ENCODE measurements at regions not wholly inside any gene's neighbourhood (a gene's known extent, or its start where the extent isn't known, plus 50 kb on each side); places are given as distances from the start of the nearest gene placed in this dataset.
"Not testable (repeated sequence)": the region's sequence is repeated elsewhere in the genome, so short reads cannot be mapped to it uniquely, and the experiment has no call there.

GRCh38 chr15:77907824-77908751 lies 169.4 kb downstream of the TBC1D2B start:
- peak; percentile 73 for DNase-seq (ENCODE audit: low spot score)

GRCh38 chr15:77906062-77906990 lies 171.2 kb downstream of the TBC1D2B start:
- H3K9me3 ChIP-seq (ENCODE audit: severe bottlenecking); ATAC-seq (ENCODE audit: low read depth); H3K4me1 ChIP-seq (ENCODE audit: insufficient read depth, poor library complexity, severe bottlenecking); H3K27me3 ChIP-seq (ENCODE audit: insufficient read depth, poor library complexity, severe bottlenecking); H3K4me3 ChIP-seq (ENCODE audit: severe bottlenecking); H3K36me3 ChIP-seq (ENCODE audit: low read depth); H3K27ac ChIP-seq (ENCODE audit: poor library complexity, severe bottlenecking): not testable (repeated sequence)
- peak; percentile 68 for DNase-seq (ENCODE audit: low spot score)

More at GRCh38 chr15:77907824-77908751, 169.4 kb downstream of the TBC1D2B start:
- peak; percentile 54 for ATAC-seq (ENCODE audit: low read depth)
- no peak overlapping the region for H3K4me3 ChIP-seq (ENCODE audit: severe bottlenecking)
- H3K9me3 ChIP-seq (ENCODE audit: severe bottlenecking): no peaks in the 10 kb centered on the region
- TF ChIP-seq CTCF (IDR thresholded peaks at IDR 0.05; ENCODE audit: poor library complexity, severe bottlenecking): peak; percentile 36
- H3K27ac ChIP-seq (ENCODE audit: poor library complexity, severe bottlenecking): no peak overlapping the region
- H3K27me3 ChIP-seq (ENCODE audit: insufficient read depth, poor library complexity, severe bottlenecking): peaks cover 10% of the 10 kb centered on the region
- no peaks in the 10 kb centered on the region for H3K36me3 ChIP-seq (ENCODE audit: low read depth)
- H3K4me1 ChIP-seq (ENCODE audit: insufficient read depth, poor library complexity, severe bottlenecking): no peaks in the 10 kb centered on the region

DNA sequence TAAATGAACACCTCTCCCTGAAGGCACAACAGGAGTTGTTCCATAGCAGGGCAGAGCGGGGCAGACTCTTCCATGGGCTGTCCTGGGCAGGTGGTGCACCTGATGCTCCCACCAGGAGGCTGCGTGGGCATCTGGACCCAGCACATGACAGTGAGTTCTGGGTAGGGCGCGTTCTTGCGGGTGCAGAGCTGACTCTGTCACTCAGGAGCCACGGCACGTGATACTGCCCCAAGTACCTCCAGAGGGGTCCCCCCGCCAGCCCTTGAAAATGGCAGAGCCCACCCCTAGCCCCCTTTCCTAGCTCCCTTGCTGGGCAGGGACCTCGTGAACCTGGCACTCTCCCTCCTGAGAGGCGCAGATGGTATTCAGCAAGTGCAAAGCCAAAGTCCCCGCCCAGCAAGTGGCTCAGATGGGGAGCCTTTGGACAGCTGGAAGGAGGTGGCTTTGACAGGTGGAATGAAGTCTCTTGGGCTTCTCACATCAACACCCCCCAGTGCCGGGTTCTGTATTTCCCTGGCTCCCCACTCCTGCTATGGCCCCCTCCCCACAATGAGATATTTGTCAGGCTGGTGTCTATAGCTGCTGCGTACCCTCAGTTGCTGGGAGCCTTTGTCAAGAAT lies 172.1 kb downstream of the TBC1D2B start:
- no peaks in the 10 kb centered on the region for H3K9me3 ChIP-seq (ENCODE audit: severe bottlenecking)

GRCh38 chr15:77904901-77905300 lies 172.6 kb downstream of the TBC1D2B start:
- no peak overlapping the region for H3K4me3 ChIP-seq (ENCODE audit: severe bottlenecking)
- no peak for TF ChIP-seq CTCF (IDR thresholded peaks at IDR 0.05; ENCODE audit: poor library complexity, severe bottlenecking)
- H3K9me3 ChIP-seq (ENCODE audit: severe bottlenecking): no peaks in the 10 kb centered on the region
- no peaks in the 10 kb centered on the region for H3K4me1 ChIP-seq (ENCODE audit: insufficient read depth, poor library complexity, severe bottlenecking)
- DNase-seq (ENCODE audit: low spot score) (no peak), ATAC-seq (ENCODE audit: low read depth) (no peak)
- no peak overlapping the region for H3K27ac ChIP-seq (ENCODE audit: poor library complexity, severe bottlenecking)
- H3K27me3 ChIP-seq (ENCODE audit: insufficient read depth, poor library complexity, severe bottlenecking): no peaks in the 10 kb centered on the region
- no peaks in the 10 kb centered on the region for H3K36me3 ChIP-seq (ENCODE audit: low read depth)

More for the DNA sequence above, 172.1 kb downstream of the TBC1D2B start:
- Histone ChIP-seq H3K27me3 (ENCODE audit: insufficient read depth, poor library complexity, severe bottlenecking) (no peaks in the 10 kb centered on the region), H3K27ac (ENCODE audit: poor library complexity, severe bottlenecking) (no peak overlapping the region), H3K4me1 (ENCODE audit: insufficient read depth, poor library complexity, severe bottlenecking) (no peaks in the 10 kb centered on the region), H3K4me3 (ENCODE audit: severe bottlenecking) (no peak overlapping the region), H3K36me3 (ENCODE audit: low read depth) (no peaks in the 10 kb centered on the region)
- ATAC-seq (ENCODE audit: low read depth) (no peak), DNase-seq (ENCODE audit: low spot score) (peak; percentile 70)
- TF ChIP-seq CTCF (IDR thresholded peaks at IDR 0.05; ENCODE audit: poor library complexity, severe bottlenecking): no peak

- no peaks in the 10 kb centered on the region for H3K27me3 ChIP-seq (ENCODE audit: insufficient read depth, poor library complexity, severe bottlenecking)
- no peak overlapping the region for H3K27ac ChIP-seq (ENCODE audit: poor library complexity, severe bottlenecking)
- peak; percentile 3; the same call in 1 of the 3 replicates for ATAC-seq (ENCODE audit: low read depth)
- no peaks in the 10 kb centered on the region for H3K9me3 ChIP-seq (ENCODE audit: severe bottlenecking)
- no peak for TF ChIP-seq CTCF (IDR thresholded peaks at IDR 0.05; ENCODE audit: poor library complexity, severe bottlenecking)
- no peaks in the 10 kb centered on the region for H3K4me1 ChIP-seq (ENCODE audit: insufficient read depth, poor library complexity, severe bottlenecking)
- no peaks in the 10 kb centered on the region for H3K36me3 ChIP-seq (ENCODE audit: low read depth)
- H3K4me3 ChIP-seq (ENCODE audit: severe bottlenecking): no peak overlapping the region
- peak; percentile 59 for DNase-seq (ENCODE audit: low spot score)
These were observed 173.1 kb downstream of the TBC1D2B start for GRCh38 chr15:77904436-77904821.

GRCh38 chr15:77903761-77904435 lies 173.6 kb downstream of the TBC1D2B start:
- H3K4me1 ChIP-seq (ENCODE audit: insufficient read depth, poor library complexity, severe bottlenecking); H3K36me3 ChIP-seq (ENCODE audit: low read depth); H3K27ac ChIP-seq (ENCODE audit: poor library complexity, severe bottlenecking); H3K4me3 ChIP-seq (ENCODE audit: severe bottlenecking); H3K9me3 ChIP-seq (ENCODE audit: severe bottlenecking); H3K27me3 ChIP-seq (ENCODE audit: insufficient read depth, poor library complexity, severe bottlenecking): not testable (repeated sequence)
- DNase-seq (ENCODE audit: low spot score) (peak; percentile 69), ATAC-seq (ENCODE audit: low read depth) (peak; percentile 3; the same call in 1 of the 3 replicates)

All from RWPE2 (cell line).